Keratinocyte (primary cell): ENCODE measurements at regions not wholly inside any gene's neighbourhood (a gene's known extent, or its start where the extent isn't known, plus 50 kb on each side); places are given as distances from the start of the nearest gene placed in this dataset.

ENCODE experiments used
- DNase-seq: peaks from one replicate; pipeline ENCODE4 v3.0.0-alpha.2; 2011; ENCODE audit warnings: low read depth, missing footprints, low spot score
- FAIRE-seq: peaks from 2 replicates; lab custom pipeline; 2011; peaks lifted over from hg19 to GRCh38; lab: Jason Lieb, UNC
- H2AFZ ChIP-seq: 2 replicates; pipeline ENCODE4 v1.6.0; 2012; ENCODE audit warnings: low read length, control low read depth, inconsistent platforms; ENCODE audit not compliant: control insufficient read depth
- H3K27ac ChIP-seq: 2 replicates; pipeline ENCODE4 v1.5.1; 2011; ENCODE audit warnings: low read length; ENCODE audit not compliant: control insufficient read depth, insufficient read depth
- H3K27me3 ChIP-seq: 3 replicates; pipeline ENCODE4 v1.6.0; 2011; ENCODE audit warnings: low read length; ENCODE audit not compliant: control insufficient read depth, insufficient read depth; ENCODE audit errors: extremely low read depth
- H3K36me3 ChIP-seq, 2 experiments: 2 replicates in 1 of 2; 3 replicates in 1 of 2; pipeline ENCODE4 v1.5.1; 2011; ENCODE audit warnings: low read length in 2 of 2, mild to moderate bottlenecking in 1 of 2; ENCODE audit not compliant: control insufficient read depth in 2 of 2, insufficient read depth in 2 of 2; ENCODE audit errors: extremely low read depth in 1 of 2
- H3K4me1 ChIP-seq: 3 replicates; pipeline ENCODE4 v1.5.1; 2011; ENCODE audit warnings: low read length; ENCODE audit not compliant: control insufficient read depth, insufficient read depth; ENCODE audit errors: extremely low read depth
- H3K4me2 ChIP-seq: 3 replicates; pipeline ENCODE4 v1.6.0; 2011; ENCODE audit warnings: low read depth, low read length; ENCODE audit not compliant: control insufficient read depth, insufficient read depth; ENCODE audit errors: extremely low read depth
- H3K4me3 ChIP-seq, 3 experiments: fragments of 200-600 bp in 1 of 3; sonication (generic) in 1 of 3; 2 replicates in 2 of 3; 3 replicates in 1 of 3; pipeline ENCODE4 v1.5.1; 2011 to 2016; ENCODE audit warnings: low read length in 3 of 3, mild to moderate bottlenecking in 3 of 3, control low read depth in 2 of 3, inconsistent platforms in 1 of 3, low read depth in 1 of 3, mixed read lengths in 1 of 3, mixed run types in 1 of 3, moderate library complexity in 1 of 3; ENCODE audit not compliant: control insufficient read depth in 2 of 3, insufficient read depth in 2 of 3; ENCODE audit errors: extremely low read depth in 1 of 3
- H3K79me2 ChIP-seq: 2 replicates; pipeline ENCODE4 v1.6.0; 2012; ENCODE audit warnings: low read length; ENCODE audit not compliant: control insufficient read depth, insufficient read depth
- H3K9ac ChIP-seq: 3 replicates; pipeline ENCODE4 v1.6.0; 2011; ENCODE audit warnings: low read length; ENCODE audit not compliant: control insufficient read depth, insufficient read depth; ENCODE audit errors: extremely low read depth
- H3K9me1 ChIP-seq: 3 replicates; pipeline ENCODE4 v1.6.0; 2011; ENCODE audit warnings: low read length; ENCODE audit not compliant: control insufficient read depth, insufficient read depth; ENCODE audit errors: extremely low read depth
- H3K9me3 ChIP-seq: 2 replicates; pipeline ENCODE4 v1.5.1; 2012; ENCODE audit warnings: low read depth, low read length; ENCODE audit not compliant: control insufficient read depth
- H4K20me1 ChIP-seq: 3 replicates; pipeline ENCODE4 v1.6.0; 2011; ENCODE audit warnings: low read length; ENCODE audit not compliant: control insufficient read depth, insufficient read depth; ENCODE audit errors: extremely low read depth
- EZH2 ChIP-seq: IDR thresholded peaks from one replicate; pipeline ENCODE4 v1.6.1; 2012; ENCODE audit warnings: inconsistent platforms, mild to moderate bottlenecking, low read length, moderate library complexity
- dilution Hi-C: fragments of 300-500 bp; cut with MboI; formaldehyde crosslinking; loops from one replicate; pipeline ENCODE4 v1.7.0; 2020; ENCODE audit warnings: low sequenced_read_pairs; ENCODE audit not compliant: extremely low pct_ligation_motif_present
- TF ChIP-seq, protein P1 (sequence below), 3 experiments: IDR thresholded peaks in 1 of 3; conservative IDR thresholded peaks in 1 of 3; optimal IDR thresholded peaks in 1 of 3; 2 replicates in 2 of 3; 3 replicates in 1 of 3; pipeline versions ENCODE3 to v1.5.1; 2011; ENCODE audit warnings: low read length in 3 of 3, mild to moderate bottlenecking in 3 of 3, moderate library complexity in 2 of 3, control low read depth in 1 of 3, inconsistent platforms in 1 of 3; ENCODE audit not compliant: insufficient read depth in 2 of 3; ENCODE audit errors: extremely low read depth in 1 of 3

DNA sequence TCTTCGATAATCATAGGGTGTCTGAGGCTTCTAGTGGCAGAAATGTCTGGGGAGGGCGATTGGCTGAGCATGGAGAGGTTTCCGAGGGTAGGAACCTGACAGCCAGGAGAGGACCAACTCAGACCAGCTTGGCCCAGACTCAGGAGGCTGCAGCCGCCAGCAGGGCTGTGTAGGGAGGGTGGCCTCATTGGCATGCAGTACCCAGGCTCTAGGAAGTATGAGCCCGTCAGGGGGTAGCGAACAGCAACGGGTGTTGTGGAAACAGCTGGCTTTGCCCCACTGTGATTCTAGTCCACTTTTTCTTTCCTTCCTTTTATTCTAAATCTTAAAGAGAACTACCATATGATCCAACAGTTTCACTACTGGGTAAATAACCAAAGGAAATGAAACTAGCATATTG is 103.3 kb downstream of the DIRAS3 start:
- Histone ChIP-seq H3K36me3 (no peaks in the 10 kb centered on the region), H3K4me3 (no peak overlapping the region), H3K9me1 (no peaks in the 10 kb centered on the region), H3K4me1 (no peaks in the 10 kb centered on the region), H3K27me3 (no peaks in the 10 kb centered on the region), H3K9me3 (no peaks in the 10 kb centered on the region), H3K4me2 (no peak overlapping the region), H4K20me1 (no peaks in the 10 kb centered on the region), H3K27ac (no peak overlapping the region), H3K79me2 (no peaks in the 10 kb centered on the region), H2AFZ (no peak overlapping the region), H3K9ac (no peak overlapping the region)
- dilution Hi-C loops = no loop called here
- no peak for FAIRE-seq
- DNase-seq = no peak
- TF ChIP-seq, protein P1, sequence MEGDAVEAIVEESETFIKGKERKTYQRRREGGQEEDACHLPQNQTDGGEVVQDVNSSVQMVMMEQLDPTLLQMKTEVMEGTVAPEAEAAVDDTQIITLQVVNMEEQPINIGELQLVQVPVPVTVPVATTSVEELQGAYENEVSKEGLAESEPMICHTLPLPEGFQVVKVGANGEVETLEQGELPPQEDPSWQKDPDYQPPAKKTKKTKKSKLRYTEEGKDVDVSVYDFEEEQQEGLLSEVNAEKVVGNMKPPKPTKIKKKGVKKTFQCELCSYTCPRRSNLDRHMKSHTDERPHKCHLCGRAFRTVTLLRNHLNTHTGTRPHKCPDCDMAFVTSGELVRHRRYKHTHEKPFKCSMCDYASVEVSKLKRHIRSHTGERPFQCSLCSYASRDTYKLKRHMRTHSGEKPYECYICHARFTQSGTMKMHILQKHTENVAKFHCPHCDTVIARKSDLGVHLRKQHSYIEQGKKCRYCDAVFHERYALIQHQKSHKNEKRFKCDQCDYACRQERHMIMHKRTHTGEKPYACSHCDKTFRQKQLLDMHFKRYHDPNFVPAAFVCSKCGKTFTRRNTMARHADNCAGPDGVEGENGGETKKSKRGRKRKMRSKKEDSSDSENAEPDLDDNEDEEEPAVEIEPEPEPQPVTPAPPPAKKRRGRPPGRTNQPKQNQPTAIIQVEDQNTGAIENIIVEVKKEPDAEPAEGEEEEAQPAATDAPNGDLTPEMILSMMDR (optimal IDR thresholded peaks at IDR 0.05 in 1 of 3, IDR thresholded peaks at IDR 0.05 in 1 of 3, conservative IDR thresholded peaks at IDR 0.05 in 1 of 3; ENCODE audit: extremely low read depth in 1 of 3, insufficient read depth in 2 of 3, low read length in 3 of 3) = no peak
- TF ChIP-seq EZH2 = no peak

DNA sequence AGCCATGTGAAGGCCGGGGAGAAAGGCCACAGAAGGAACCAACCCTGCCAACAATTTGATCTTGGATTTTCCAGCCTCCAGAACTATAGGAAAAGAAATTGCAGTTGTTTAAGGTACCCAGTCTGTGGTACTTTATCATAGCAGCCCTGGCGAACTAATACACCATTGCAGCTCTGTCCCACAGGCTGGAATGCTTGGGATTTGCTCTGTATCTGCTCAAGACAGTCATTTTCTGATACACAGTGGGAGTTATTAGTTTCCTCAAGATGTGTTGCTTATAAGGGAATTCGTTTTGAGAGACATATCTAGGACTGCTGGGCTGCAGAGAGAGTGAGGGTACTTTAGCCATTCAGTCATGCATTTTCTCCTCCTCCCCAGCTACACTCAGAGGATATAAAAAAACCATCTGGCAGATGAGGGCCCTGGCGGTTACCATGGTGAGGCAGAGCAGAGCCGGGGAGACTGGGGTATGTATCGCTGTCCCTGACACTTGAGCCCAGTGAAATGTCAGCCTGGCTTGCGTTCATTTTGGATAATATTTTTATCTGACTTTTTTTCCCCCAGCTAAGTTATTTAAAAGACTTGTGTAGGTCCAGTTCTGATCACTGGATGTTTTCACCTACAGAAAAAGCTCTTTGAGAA is 104.6 kb downstream of the DIRAS3 start:
- TF ChIP-seq, protein P1 (optimal IDR thresholded peaks at IDR 0.05 in 1 of 3, IDR thresholded peaks at IDR 0.05 in 1 of 3, conservative IDR thresholded peaks at IDR 0.05 in 1 of 3; ENCODE audit: extremely low read depth in 1 of 3, insufficient read depth in 2 of 3, low read length in 3 of 3) = no peak
- no peak for TF ChIP-seq EZH2
- Histone ChIP-seq H3K4me3 (no peak overlapping the region), H2AFZ (no peak overlapping the region), H3K4me1 (no peaks in the 10 kb centered on the region), H3K36me3 (no peaks in the 10 kb centered on the region), H3K27me3 (no peaks in the 10 kb centered on the region), H3K79me2 (no peaks in the 10 kb centered on the region), H3K27ac (no peak overlapping the region), H4K20me1 (no peaks in the 10 kb centered on the region), H3K9me3 (no peaks in the 10 kb centered on the region), H3K9me1 (no peaks in the 10 kb centered on the region), H3K4me2 (no peak overlapping the region), H3K9ac (no peak overlapping the region)
- dilution Hi-C loops = no loop called here
- DNase-seq = no peak
- FAIRE-seq = no peak
